ENCODE measurements at regions not wholly inside any gene's neighbourhood (a gene's known extent, or its start where the extent isn't known, plus 50 kb on each side); places are given as distances from the start of the nearest gene placed in this dataset.

DNA sequence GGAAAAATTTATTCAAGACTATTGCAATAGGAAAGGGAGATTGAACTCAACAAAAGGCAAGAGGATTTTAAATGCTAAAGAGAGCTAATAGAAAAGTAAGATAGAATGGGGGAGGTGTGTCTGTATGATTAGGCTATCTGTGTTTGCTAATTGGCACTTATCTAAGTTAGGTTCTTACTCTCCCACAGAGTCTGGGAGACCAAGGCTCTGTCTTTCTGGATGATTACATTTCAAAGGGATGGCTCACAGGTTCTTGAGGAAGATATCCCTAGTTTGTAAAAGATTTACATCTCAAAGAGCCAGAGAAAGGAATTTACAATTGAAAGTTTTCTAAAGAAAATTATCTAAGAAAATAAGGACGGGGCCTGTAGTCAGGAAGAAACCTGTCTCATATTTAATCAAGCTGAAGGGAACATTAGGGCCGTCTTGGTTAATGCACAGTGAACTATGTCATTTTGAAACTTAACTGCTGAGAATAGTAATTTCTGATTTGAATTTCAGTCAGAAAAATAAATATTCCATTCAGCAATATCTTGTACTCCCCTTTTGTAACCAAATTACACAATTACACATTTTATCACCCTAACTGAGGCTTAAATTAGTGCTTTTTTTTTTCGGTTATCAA, 75.8 kb downstream of the MAGEB10 start:
- TF ChIP-seq, protein P1, sequence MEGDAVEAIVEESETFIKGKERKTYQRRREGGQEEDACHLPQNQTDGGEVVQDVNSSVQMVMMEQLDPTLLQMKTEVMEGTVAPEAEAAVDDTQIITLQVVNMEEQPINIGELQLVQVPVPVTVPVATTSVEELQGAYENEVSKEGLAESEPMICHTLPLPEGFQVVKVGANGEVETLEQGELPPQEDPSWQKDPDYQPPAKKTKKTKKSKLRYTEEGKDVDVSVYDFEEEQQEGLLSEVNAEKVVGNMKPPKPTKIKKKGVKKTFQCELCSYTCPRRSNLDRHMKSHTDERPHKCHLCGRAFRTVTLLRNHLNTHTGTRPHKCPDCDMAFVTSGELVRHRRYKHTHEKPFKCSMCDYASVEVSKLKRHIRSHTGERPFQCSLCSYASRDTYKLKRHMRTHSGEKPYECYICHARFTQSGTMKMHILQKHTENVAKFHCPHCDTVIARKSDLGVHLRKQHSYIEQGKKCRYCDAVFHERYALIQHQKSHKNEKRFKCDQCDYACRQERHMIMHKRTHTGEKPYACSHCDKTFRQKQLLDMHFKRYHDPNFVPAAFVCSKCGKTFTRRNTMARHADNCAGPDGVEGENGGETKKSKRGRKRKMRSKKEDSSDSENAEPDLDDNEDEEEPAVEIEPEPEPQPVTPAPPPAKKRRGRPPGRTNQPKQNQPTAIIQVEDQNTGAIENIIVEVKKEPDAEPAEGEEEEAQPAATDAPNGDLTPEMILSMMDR (IDR thresholded peaks at IDR 0.05) = no peak
- TF ChIP-seq POLR2A (IDR thresholded peaks at IDR 0.05) = no peak

Data from heart left ventricle (tissue), 13 donors.